Left colon (tissue), 2 donors: ENCODE measurements at regions not wholly inside any gene's neighbourhood (a gene's known extent, or its start where the extent isn't known, plus 50 kb on each side); places are given as distances from the start of the nearest gene placed in this dataset.
"Not testable (repeated sequence)": the region's sequence is repeated elsewhere in the genome, so short reads cannot be mapped to it uniquely, and the experiment has no call there.

Experiments
- ATAC-seq: fragments of 200-7000 bp; cut with Tn5 transposase; one replicate; pipeline ENCODE4 v1.9.1; 2020; ENCODE audit warnings: mild to moderate bottlenecking, moderate library complexity
- DNase-seq, 2 donors: peaks; one replicate each; pipeline ENCODE4 v3.0.0-alpha.2; 2020
- intact Hi-C, 2 donors: fragments of 100-400 bp; cut with DNase I in 1 of 2; cut with micrococcal nuclease in 1 of 2; formaldehyde crosslinking; loops; one replicate each; pipeline versions ENCODE4 v1.11.2 to v1.14.0; 2022; cut with DNase I, micrococcal nuclease
- donor health status: DM: no; HTN: no; CAD: no.
- donor health status: DM: yes; HTN: yes; CAD: no.

DNA sequence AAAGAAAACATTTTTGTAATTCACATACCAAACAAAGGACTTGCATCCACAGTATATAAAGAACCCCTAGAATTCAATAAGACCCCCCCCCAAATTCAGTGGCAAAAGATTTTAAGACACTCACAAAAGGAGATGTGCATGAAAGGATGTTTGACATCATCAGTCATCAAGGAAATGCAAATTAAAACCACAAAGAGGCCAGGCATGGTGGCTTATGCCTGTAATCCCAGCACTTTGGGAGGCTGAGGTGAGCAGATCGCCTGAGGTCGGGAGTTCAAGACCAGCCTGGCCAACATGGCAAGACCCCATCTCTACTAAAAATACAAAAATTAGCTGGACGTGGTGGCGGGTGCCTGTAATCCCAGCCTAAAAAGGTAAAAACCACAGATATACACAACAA, 61.3 kb downstream of the AIPL1 start:
- DNase-seq, ATAC-seq, intact Hi-C loops: not testable (repeated sequence)

DNA sequence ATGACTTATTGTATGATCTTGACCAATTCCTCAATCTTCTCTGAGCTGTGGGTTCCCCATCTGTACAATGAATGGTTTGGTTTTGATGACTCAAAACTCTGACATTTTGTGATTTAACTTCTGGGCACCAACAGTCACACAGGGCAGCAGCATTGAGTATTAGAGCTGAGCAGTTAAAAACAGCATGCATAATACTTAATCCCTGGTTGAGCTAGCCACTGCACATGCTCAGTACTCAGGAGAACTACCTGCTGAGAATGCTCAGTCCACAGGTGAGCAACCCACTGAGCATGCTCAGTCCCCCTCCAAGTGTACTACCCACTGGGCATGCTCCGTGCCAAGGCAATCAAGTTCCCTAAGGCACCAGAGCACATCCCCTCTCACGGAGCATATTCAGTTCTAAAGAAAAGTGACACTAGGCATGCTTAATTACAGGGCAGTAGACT, 68.7 kb downstream of the AIPL1 start:
- intact Hi-C loops, result no loop called here
- DNase-seq (no peak), ATAC-seq (no peak)

DNA sequence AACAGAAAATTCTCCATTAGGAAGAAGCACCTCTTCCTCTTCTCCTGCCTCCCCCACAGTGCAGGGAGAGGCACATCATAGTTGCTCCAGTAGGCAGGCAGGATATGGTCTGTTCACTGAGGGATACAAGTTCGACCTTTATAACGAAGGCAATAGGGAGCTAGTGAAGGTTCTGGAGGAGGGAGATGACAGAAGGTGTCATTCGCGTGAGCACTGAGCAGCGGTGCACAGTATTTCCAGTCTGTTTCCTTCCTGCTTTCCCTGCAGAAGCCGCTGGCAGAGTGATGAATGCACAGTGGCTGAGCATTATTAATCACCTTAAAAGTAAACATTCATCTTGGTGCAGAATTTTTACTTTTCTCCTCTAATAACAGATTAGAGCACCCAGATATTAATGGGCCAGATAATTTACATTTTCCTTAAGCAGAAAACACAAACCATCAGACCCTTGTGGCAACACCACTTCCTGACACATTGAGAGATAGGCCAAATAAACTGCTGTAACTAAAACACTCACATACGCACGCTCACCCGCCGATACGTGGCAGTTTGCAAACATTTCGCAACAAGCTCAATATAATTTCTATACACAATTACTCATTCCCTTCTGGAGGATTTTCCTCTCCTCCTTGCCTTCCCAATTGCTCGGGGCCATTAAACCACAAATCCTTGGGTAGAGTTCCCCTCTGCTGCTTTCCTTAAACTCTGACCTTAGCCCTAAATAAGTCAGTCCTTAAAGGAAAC, 69.5 kb downstream of the AIPL1 start:
- no peak for ATAC-seq
- intact Hi-C loops, result no loop called here
- DNase-seq, result no peak

DNA sequence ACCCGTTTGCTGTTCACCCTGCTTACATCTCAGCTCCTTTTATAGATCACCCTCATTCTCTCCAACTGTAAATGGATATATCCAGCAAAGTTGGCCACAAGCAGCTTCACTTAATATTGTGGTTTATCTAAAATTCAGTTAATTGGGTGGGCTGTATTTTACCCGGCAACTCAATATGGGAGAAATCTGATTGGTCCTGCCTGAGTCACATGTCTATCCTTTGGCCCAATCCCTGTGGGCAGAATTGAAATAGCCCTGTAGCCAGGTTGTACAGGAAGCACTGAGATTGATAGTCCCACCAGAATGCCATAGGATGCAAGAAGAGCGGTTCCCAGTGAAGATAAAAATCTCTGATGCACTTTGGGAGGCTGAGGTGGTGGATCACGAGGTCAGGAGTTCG, 73.2 kb downstream of the AIPL1 start:
- no peak for ATAC-seq
- intact Hi-C loops, result no loop called here
- no peak for DNase-seq

DNA sequence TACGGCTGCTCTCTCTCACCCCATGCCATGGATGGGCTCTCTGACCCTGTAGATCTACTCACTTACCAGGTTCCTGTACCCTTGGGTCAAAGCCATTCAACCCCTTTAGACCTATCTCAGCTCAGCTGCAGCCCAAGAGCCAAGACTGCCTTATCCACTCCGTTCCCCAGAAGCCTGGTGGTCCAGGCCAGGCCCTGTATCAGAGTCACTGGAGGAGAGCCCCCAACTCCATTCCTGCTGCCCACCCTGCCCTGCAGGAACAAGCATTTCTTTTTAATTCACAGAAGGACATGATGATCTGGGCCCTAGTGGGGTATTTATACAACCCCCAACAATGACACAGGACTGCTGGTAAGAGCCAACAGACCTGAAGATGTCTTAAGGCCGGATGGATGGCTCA, 76.8 kb downstream of the AIPL1 start:
- DNase-seq, result no peak
- intact Hi-C loops, result no loop called here
- no peak for ATAC-seq

DNA sequence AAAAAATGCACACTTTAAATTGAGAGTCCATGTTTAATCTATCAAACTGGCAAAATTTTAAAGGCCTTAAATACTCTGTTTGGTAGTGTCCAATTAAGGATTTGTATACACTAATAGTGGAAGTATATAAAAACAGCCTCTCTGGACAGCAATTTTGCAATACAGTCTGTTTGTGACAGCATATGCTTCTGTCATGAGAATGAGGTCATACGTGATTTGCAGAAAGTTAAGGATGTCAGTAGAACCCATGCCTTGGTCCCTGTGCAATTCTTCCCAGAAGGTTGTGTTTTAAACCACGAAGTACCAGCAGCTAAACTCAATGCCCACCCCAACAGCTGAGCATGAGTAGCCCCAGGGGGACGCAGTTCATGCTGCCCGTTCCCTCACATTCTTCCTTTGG, 78.4 kb downstream of the AIPL1 start:
- DNase-seq, result no peak
- no peak for ATAC-seq
- intact Hi-C loops, result no loop called here

DNA sequence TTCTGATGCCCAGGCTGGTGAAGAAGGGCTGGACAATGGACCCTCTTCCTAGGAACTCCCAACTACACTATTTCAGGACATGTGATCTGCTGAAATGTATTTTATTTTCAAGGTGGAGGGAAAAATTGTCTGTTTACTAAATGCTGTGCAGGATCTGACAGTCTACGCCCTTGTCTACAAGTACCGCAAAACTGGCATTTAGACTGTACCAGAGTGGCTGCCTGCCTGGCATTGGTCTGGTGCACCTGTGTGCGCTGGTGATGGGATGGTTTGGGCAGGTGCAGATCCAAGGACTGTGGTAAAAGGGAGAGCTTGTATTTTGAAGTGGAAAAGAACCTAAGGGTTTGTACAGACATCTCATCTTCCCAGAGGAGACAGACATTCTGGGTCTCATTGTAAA, 79.7 kb downstream of the AIPL1 start:
- DNase-seq (no peak), ATAC-seq (no peak)
- intact Hi-C loops, result no loop called here

DNA sequence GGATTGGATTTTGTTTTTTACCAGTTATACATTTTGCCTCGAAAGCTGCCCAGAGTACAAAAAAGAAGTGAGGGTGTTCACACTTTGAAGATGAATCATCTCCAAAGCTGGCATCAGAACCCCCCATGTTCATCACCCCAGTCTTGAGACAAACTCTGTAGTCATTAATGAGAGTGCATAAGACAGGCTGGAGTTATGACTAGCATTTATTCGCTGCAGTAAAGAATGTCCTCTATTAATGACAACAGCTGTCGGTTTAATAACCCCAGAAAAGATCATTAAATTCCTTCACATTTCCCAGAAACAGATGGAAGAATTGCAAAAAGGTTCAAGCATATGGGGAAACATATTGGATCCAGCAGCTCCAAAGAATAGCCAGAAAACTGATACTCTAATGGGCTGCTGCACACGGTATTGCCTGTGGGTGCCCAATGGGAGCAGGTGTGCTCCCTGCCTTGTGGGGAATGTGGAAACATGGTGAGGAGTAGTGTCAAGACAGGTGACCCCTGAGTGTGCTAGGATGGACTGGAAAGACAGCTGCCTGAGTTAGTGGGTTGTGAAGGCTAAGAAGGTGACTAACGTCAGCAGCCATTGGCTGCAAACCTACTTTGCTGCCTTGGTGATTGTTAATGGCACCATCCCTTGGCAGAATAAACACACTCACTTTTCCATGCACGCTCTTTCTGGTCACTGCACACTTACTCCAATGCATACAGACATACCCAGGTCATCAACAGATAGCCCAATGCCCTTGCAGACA, 81.9 kb downstream of the AIPL1 start:
- DNase-seq (no peak), ATAC-seq (no peak)
- intact Hi-C loops, result no loop called here

DNA sequence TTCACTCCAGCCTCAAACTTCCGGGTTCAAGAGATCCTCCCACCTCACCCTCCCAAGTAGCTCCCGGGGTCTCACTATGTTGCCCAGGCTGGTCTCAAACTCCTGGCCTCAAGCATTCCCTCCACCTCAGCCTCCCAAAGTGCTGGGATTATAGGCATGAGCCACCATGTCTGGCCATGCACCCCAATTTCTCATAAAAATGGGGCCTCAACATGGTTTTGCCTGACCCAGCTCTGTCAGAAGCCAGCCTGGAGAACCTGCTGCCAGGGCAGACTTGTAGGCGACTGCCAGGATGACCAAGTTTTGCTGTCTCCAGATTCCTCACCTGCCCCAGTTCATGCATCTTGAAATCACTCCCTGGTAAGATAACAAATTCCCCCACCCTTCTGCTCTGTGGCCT, 82.9 kb downstream of the AIPL1 start:
- intact Hi-C loops, result no loop called here
- DNase-seq, result no peak
- no peak for ATAC-seq

DNA sequence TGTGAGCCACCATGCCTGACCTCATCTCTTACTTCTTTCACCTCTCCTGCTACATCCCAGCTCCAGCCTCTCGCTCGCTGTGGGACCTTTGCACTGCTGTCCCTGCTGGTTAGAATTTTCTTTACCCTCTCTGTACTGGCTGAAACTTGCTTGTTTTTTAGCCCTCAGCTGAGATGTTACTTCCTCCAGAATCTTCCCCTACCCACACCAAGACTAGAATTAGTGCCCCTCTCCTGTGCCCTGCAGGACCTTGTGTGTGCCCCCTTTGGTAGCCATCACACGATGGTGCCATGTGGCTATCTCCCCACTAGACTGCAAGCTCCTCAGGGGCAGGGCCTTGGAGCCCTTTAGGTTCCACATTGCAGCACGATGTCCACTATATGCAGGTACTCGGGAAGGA, 84.1 kb downstream of the AIPL1 start:
- ATAC-seq (no peak), DNase-seq (no peak)
- intact Hi-C loops, result no loop called here

DNA sequence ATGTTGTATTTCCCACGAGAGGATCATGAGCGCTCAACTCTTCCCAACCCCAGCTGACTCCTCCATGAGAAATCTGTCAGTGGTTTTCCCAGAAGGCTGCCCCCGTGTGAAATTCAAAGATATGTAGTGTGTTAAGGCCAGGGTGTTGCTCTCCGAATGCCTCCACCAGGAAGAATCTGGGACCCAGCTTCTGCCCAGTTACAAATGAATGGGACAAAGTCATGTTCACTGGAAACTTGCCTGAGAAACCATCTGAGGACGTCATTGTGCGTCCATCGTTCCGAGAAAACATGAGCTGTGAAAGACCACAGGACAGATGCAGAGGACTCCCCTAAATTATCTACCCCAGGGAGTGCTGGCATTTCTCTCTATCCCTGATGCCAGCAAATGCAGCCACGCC, 86.0 kb downstream of the AIPL1 start:
- intact Hi-C loops, result no loop called here
- ATAC-seq (no peak), DNase-seq (no peak)

DNA sequence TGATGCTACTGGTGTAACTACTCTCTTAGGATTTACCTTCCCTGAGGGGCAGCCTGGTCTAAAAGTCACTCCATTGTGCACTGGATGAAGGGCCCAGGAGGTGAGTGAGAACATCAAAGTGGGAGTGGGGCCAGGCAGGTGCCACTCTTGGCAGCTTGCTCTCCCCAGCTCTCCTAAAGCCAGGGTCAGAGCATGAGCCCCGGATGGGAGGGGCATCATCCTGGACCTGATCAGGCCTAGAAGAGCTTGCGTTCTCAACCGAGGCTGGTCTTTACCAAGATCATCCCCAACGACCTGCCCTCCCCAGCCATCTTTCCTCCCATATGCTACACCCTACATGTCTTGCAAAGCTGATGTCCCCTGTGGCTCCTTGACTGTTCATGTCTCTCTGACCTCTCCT, 87.1 kb downstream of the AIPL1 start:
- DNase-seq (no peak), ATAC-seq (no peak)
- intact Hi-C loops, result no loop called here

DNA sequence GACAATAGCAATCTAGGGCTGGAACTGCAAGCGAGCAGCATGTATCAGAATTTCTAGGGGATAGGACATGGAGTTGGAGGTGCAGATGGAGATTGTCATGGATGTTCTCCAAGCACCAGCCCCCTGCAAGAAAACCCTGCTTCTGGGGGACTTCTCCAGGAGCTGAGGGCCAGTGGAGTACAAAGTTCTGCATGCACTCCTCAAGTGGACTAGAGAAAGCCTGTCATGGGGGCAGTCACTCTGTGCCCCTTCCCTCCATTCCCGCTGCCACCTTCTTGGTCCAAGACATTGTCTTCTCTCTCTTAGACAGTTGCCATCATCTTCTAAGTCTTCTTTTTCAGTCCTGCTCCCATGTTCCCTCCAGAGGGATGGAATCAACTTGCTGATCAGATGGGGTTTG, 87.9 kb downstream of the AIPL1 start:
- no peak for DNase-seq
- no peak for ATAC-seq
- intact Hi-C loops, result no loop called here

DNA sequence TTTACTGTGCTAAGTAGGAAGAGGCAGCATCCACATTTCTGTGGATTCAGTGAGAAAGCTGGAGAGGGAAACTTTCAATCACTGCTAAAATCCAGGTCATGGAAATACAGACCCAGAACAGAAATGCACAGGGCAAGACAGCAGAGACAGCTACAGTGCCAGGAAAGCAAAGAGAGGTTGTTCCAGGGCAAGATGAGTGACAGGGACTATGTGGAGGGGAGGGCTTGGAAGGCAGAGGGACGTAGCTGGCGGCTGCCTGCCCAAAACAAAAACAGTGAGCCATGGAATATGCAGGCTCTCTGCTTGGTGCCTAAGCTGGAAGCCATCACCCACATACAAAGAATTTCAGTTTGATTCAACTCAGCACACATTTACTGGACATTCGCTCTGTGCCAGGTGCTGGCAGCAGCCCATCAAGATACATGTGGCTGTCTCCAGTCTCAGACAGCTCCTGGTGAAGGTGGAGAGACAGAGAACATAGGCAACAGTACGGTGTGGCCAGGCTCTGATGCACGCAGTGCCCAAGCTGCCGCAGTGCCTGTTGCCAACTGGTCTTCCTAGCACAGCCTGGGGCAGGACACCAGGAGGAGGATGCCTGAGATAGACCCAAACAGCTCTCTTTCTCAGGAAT, 88.7 kb downstream of the AIPL1 start:
- intact Hi-C loops, result no loop called here
- no peak for ATAC-seq
- DNase-seq, result no peak

DNA sequence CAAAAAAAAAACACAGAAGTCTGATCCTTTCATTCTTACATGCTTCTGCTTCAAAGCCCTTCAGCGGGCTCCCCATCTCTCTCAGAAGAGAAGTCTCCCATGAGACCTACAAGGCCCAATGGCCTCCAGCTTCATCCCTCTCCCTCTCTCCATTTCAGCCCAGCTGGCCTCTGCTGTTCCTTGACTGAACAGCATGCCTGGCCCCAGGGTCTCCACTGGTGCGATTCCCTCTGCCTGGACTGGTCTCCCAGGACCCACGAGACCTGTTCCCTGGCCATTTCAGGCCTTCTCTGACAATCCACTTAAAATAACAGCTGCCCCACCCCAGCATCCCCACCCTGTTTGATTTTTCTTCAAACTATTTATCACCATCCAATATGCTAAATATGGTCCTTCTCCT, 91.2 kb downstream of the AIPL1 start:
- no peak for DNase-seq
- intact Hi-C loops, result no loop called here
- ATAC-seq, result no peak

DNA sequence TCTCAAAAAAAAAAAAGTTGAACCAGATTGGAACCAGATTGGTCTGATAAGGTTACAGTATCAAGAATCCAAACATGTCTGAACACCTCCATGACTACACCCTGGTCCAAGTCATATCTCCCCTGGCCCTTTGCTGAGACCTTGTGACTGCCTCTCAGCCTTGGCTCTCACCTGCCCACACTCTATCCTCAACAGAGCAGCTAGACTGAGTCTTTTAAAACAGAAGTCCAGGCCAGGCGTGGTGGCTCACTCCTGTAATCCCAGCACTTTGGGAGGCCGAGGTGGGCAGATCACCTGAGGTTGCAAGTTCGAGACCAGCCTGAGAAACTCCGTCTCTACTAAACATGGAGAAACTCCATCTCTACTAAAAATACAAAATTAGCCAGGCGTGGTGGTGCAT, 91.7 kb downstream of the AIPL1 start:
- intact Hi-C loops, result no loop called here
- DNase-seq (no peak), ATAC-seq (no peak)

DNA sequence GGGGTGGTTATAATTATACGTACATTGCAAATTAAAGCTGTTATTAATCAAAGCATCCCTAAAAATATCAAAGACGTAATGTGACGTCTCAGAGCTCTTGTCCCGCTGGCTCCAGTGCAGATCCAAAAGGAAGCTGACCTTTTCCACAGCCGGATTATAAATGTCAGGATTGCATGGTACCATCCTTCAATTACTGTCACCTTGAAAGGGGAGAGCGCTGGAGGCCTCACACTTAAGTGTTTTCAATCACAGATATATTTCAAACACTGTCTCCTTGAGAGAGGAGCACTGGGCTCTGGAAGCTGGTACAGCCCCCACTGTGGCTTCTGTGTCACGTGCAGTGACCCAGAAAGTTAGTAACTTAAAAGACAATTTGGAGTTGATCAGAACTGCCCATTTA, 94.2 kb downstream of the AIPL1 start:
- DNase-seq (no peak), ATAC-seq (no peak)
- intact Hi-C loops, result no loop called here

DNA sequence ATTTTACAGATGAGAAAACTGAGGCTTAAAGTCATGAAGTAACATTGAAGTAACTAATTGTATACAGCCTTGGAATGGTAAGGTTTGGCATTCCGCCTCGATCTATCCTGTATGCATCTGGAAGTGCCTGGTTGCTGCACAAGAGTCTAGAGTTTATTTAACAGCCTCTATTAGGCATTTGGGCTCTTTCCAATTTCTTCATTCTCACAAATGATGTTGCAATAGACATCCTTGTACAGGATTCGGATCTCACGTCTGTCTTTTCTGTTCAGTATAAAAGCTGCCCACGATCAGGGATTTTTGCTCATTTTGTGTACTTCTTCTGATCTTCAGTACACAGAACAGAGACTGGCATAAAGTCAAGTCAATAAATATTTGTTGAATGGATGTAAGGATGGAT, 100.5 kb downstream of the AIPL1 start:
- no peak for ATAC-seq
- intact Hi-C loops, result no loop called here
- DNase-seq, result no peak

DNA sequence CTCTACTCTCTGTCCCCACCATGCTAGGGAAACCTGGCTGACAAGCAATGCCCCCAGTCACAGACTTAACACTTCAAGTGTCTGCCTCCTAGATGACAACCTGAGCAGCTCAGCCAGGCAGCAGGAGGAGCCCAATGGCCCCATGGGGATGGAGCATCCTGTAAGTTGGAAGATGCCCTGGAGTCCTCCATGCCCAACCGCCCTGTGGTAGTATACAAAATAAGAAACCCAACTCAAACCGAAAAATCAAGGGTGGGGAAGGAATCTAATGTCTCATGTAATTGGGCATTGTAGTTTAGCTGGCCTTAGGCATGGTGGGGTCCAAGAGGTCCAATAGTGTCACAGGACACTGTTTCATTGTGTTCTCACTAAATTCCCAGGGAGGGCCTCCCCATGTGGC, 104.0 kb downstream of the AIPL1 start:
- intact Hi-C loops, result no loop called here
- ATAC-seq (no peak), DNase-seq (no peak)

DNA sequence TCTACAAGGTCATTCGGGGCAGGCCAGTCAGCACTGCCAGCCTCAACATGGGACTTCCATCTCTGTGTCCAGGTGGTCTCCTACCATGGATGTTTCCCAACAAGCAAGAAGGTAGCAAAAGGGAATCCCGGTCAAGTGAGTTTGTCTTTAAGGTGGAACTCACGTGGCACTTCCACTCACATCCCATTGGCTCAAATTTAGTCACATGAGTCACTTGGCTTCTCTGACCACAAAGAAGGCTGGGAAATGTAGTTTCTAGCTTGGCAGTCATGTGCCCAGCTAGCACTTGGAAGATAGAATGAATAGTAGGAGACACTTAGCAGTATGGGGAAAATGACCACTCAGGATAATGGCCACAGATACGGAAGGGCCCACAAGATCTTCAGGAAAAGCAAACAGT, 106.6 kb downstream of the AIPL1 start:
- intact Hi-C loops, result no loop called here
- ATAC-seq (no peak), DNase-seq (no peak)
